DOHH2 (cell line): ENCODE measurements at regions not wholly inside any gene's neighbourhood (a gene's known extent, or its start where the extent isn't known, plus 50 kb on each side); places are given as distances from the start of the nearest gene placed in this dataset.

Source experiments
- H3F3A ChIP-seq: fragments of 200-600 bp; sonication (generic), shearing (Covaris generic); 2 replicates; pipeline ENCODE4 v1.6.0; 2016; ENCODE audit warnings: antibody characterized with exemption, mild to moderate bottlenecking; ENCODE audit not compliant: control insufficient read depth, insufficient read depth
- H3K27ac ChIP-seq: fragments of 200-600 bp; sonication (generic); 2 replicates; pipeline ENCODE4 v1.5.1; 2014; ENCODE audit warnings: low read depth, mild to moderate bottlenecking, low read length, moderate library complexity
- H3K27me3 ChIP-seq: fragments of 200-600 bp; sonication (generic); 2 replicates; pipeline ENCODE4 v1.6.1; 2014; ENCODE audit warnings: mild to moderate bottlenecking, low read length, mixed read lengths; ENCODE audit not compliant: control insufficient read depth
- H3K36me3 ChIP-seq: fragments of 200-600 bp; sonication (generic); 2 replicates; pipeline ENCODE4 v1.6.1; 2014; ENCODE audit warnings: mild to moderate bottlenecking, low read length, moderate library complexity, mixed read lengths; ENCODE audit not compliant: control insufficient read depth
- H3K4me1 ChIP-seq: fragments of 200-600 bp; sonication (generic); 2 replicates; pipeline ENCODE4 v1.6.1; 2014; ENCODE audit warnings: mild to moderate bottlenecking, low read length, mixed read lengths; ENCODE audit not compliant: control insufficient read depth
- H3K4me2 ChIP-seq: fragments of 200-600 bp; sonication (generic); 2 replicates; pipeline ENCODE4 v1.6.0; 2014; ENCODE audit warnings: mild to moderate bottlenecking, low read length, moderate library complexity
- H3K4me3 ChIP-seq: fragments of 200-600 bp; sonication (generic); 2 replicates; pipeline ENCODE4 v1.5.1; 2014; ENCODE audit warnings: mild to moderate bottlenecking, low read length, mixed read lengths
- H3K79me2 ChIP-seq: fragments of 200-600 bp; sonication (generic); 2 replicates; pipeline ENCODE4 v1.6.1; 2014; ENCODE audit warnings: mild to moderate bottlenecking, low read length, mixed read lengths; ENCODE audit not compliant: control insufficient read depth
- H3K9me2 ChIP-seq: fragments of 200-600 bp; sonication (generic); replicated peaks from 2 replicates; pipeline ENCODE4 v1.6.1; 2014; ENCODE audit warnings: mild to moderate bottlenecking, low read length, mixed read lengths; ENCODE audit not compliant: control insufficient read depth
- H3K9me3 ChIP-seq: fragments of 200-600 bp; sonication (generic); 2 replicates; pipeline ENCODE4 v1.6.1; 2014; ENCODE audit warnings: antibody characterized with exemption, low read length, mixed read lengths; ENCODE audit not compliant: control insufficient read depth, insufficient read depth
- H4K20me1 ChIP-seq: fragments of 200-600 bp; sonication (generic); 2 replicates; pipeline ENCODE4 v1.6.0; 2014; ENCODE audit warnings: low read depth, mild to moderate bottlenecking, antibody characterized with exemption, low read length, moderate library complexity; ENCODE audit not compliant: control insufficient read depth, insufficient read depth
- EZH2phosphoT487 ChIP-seq: fragments of 200-600 bp; sonication (generic); IDR thresholded peaks from 2 replicates; pipeline ENCODE4 v1.6.1; 2017; ENCODE audit warnings: borderline replicate concordance, mild to moderate bottlenecking, antibody characterized with exemption, low read length, moderate library complexity, mixed read lengths
- TF ChIP-seq, protein P1 (sequence below): fragments of 200-600 bp; sonication (generic); IDR thresholded peaks from one replicate; pipeline ENCODE4 v1.5.1; 2014; ENCODE audit warnings: antibody characterized with exemption, mild to moderate bottlenecking, low read depth, low read length; ENCODE audit not compliant: poor library complexity, severe bottlenecking

DNA sequence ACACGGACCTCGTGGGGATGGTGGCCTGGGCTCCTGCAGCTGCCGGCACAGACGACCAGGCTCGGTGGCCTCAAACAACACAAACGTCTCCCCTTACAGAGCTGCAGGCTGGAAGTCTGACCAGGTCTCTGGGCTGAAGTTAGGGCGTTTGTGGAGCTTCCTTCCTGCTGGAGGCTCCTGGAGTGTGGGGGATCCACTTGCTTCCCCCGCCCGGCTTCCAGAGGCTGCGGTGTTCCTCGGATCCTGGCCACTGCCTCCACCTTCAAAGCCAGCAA is 313.5 kb downstream of the CTTN start:
- H3K27me3 ChIP-seq: no peaks in the 10 kb centered on the region
- H3K9me3 ChIP-seq: no peaks in the 10 kb centered on the region
- no peak overlapping the region for H3K4me2 ChIP-seq
- no peak overlapping the region for H3K27ac ChIP-seq
- no peaks in the 10 kb centered on the region for H3K4me1 ChIP-seq
- no peaks in the 10 kb centered on the region for H3F3A ChIP-seq
- H3K79me2 ChIP-seq: no peaks in the 10 kb centered on the region
- H3K9me2 ChIP-seq: no peaks in the 10 kb centered on the region
- no peaks in the 10 kb centered on the region for H4K20me1 ChIP-seq
- TF ChIP-seq, protein P1, sequence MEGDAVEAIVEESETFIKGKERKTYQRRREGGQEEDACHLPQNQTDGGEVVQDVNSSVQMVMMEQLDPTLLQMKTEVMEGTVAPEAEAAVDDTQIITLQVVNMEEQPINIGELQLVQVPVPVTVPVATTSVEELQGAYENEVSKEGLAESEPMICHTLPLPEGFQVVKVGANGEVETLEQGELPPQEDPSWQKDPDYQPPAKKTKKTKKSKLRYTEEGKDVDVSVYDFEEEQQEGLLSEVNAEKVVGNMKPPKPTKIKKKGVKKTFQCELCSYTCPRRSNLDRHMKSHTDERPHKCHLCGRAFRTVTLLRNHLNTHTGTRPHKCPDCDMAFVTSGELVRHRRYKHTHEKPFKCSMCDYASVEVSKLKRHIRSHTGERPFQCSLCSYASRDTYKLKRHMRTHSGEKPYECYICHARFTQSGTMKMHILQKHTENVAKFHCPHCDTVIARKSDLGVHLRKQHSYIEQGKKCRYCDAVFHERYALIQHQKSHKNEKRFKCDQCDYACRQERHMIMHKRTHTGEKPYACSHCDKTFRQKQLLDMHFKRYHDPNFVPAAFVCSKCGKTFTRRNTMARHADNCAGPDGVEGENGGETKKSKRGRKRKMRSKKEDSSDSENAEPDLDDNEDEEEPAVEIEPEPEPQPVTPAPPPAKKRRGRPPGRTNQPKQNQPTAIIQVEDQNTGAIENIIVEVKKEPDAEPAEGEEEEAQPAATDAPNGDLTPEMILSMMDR: no peak
- TF ChIP-seq EZH2phosphoT487: no peak
- no peaks in the 10 kb centered on the region for H3K36me3 ChIP-seq
- no peak overlapping the region for H3K4me3 ChIP-seq

DNA sequence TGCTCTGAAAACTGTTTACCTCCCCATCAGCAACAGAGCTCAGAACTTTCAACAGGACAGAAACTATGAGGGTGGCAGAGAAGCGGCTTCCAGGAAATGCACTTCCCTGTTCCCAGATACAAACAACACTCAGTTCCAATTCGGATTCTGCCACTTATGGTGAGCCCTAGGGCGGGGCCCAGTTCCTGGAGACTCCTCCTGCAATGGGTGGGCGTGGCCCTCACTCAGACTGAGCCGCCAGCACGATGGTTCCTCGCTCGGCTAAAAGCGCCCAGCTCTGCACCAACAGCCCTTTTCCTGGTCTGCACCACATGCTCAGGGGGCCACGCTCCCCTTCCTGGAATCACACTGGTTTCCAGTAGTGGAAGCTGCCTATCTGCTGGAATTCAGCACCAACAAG is 314.1 kb downstream of the CTTN start:
- Histone ChIP-seq H3K79me2 (no peaks in the 10 kb centered on the region), H3K27ac (no peak overlapping the region), H4K20me1 (no peaks in the 10 kb centered on the region), H3F3A (no peaks in the 10 kb centered on the region), H3K36me3 (no peaks in the 10 kb centered on the region), H3K9me3 (no peaks in the 10 kb centered on the region), H3K27me3 (no peaks in the 10 kb centered on the region), H3K4me1 (no peaks in the 10 kb centered on the region), H3K9me2 (no peaks in the 10 kb centered on the region), H3K4me3 (no peak overlapping the region), H3K4me2 (no peak overlapping the region)
- TF ChIP-seq, protein P1: no peak
- TF ChIP-seq EZH2phosphoT487: no peak

DNA sequence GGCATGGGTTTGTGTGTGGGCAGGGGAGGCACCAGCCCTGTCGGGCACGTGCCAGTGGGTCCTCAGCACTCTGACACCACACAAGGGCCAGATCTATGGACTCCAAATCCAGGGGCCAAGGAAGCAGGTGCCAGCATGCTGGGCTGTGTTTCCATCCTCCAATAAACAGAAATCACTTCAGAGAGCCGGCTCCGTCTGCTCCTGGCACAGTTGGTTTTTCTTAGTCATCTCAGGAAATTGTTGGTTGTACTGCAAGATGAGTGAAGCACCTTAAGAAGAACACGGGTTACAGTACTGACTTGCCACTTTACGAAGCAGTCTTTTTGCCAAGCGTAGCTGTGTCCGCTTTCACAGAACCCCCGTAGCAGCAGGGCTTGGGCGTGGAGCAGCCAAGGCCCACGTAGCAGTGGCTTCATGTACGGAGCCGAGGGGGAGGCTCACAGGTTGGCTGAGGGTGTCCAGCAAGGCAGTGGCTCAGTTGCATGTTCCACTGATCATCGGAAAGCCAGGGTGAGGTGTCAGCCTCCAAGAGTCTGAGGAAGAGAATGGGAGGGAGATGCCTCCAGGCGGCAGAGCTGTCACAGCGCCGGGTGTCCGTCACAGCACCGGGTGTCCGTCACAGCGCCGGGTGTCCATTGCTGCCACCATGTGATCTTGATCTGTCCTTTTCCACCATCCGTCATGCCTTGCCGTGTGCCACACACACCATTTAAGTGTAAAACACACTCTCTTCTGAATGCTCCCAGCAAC is 314.9 kb downstream of the CTTN start:
- Histone ChIP-seq H3K36me3 (no peaks in the 10 kb centered on the region), H3K9me2 (no peaks in the 10 kb centered on the region), H3K27ac (no peak overlapping the region), H3K27me3 (no peaks in the 10 kb centered on the region), H4K20me1 (no peaks in the 10 kb centered on the region), H3K4me2 (no peak overlapping the region), H3K4me1 (no peaks in the 10 kb centered on the region), H3K9me3 (no peaks in the 10 kb centered on the region), H3F3A (no peaks in the 10 kb centered on the region), H3K79me2 (no peaks in the 10 kb centered on the region), H3K4me3 (no peak overlapping the region)
- TF ChIP-seq, protein P1: no peak
- TF ChIP-seq EZH2phosphoT487: no peak
